ENCODE measurements at regions not wholly inside any gene's neighbourhood (a gene's known extent, or its start where the extent isn't known, plus 50 kb on each side); places are given as distances from the start of the nearest gene placed in this dataset.

DNA sequence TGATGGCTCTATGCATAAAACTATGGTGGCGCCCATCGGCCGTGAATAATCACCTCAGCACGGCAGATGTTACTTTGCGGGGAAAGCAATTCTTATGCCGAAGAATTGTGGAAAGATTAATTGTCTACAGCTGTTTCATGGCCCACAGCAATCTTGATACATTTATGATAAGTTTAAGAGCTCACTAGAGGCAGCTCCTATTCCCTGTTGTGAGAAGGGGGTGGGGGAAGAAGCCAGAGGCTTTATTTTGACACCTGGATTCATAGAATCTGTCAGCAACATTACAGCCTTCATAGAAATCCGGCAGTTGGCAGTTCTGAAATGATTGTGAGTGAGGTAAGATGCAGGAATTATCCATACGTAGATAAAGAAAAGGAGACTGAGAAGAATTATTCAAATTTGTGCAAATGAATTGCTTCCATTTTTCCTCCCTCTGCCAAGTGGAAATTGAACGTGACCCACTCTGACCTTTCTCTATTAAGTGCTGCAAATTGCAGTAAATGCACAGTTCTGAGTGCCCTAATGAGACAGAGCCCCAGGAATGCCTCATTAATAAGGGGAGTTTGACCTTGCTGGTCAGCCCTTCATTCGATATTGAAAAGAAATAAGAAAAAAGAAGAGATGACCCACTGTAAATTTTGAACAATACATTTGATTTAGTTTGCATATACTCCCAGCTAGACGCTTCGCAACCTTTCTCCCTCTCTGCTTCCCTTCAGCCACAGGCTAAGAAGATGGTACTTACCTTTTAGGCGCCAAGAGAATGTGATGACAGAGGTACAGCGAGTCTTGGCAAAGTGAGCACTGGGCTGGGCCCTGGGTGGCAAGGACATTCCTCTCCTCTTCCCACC lies 188.8 kb downstream of the GPAT3 start:
- no peak for DNase-seq (ENCODE audit: low spot score)
- in situ Hi-C loops (cut with HindIII; ENCODE audit: low sequenced_read_pairs) = no loop called here

DNA sequence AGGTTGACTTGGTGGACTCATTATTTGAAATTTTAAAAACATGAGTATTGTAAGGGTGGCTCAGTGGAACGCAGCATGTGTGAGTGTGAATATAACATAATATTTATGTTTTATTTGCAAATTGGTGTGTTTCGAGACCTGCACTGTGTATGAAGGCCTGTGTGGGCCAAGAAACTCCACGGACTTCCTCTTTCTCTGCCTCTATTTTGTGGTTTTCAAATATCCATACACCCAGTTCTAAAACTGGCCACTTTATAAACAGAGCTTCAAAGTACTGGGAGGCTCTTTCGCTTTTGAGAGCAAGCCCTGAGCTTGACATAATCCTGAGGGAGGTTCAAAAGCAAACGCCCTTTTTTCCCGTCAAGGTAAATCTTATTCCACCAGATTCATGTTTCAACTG lies 187.7 kb downstream of the GPAT3 start:
- in situ Hi-C loops (cut with HindIII; ENCODE audit: low sequenced_read_pairs) = no loop called here

DNA sequence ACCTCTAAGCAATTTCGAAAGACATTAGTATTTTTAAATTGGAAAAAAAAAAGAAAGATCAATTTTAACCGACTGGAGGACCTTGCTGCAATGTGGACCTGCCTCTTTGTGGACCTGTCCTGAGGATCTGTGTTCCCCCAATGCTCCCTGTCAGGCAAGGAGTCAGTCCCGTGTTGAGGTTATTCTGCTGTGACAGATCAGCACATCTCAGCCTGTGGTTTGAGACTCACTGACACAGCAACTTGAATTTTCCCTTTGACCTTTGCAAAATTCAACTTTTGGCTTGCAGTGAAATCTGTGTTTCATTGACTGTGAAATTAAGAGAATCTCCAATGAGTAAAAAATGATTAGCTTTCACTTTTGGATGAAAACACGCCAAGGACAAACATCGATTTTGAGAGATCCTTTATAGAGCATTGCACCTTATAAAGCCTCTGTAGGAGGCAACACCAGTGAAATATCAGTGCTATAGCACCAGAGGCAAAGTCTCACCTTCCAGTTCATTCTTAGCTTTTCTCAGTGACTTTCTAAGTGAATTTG lies 186.9 kb downstream of the GPAT3 start:
- in situ Hi-C loops (cut with HindIII; ENCODE audit: low sequenced_read_pairs) = no loop called here
- DNase-seq (ENCODE audit: low spot score) = no peak

More for the DNA sequence above, 187.7 kb downstream of the GPAT3 start:
- no peak for DNase-seq (ENCODE audit: low spot score)

DNA sequence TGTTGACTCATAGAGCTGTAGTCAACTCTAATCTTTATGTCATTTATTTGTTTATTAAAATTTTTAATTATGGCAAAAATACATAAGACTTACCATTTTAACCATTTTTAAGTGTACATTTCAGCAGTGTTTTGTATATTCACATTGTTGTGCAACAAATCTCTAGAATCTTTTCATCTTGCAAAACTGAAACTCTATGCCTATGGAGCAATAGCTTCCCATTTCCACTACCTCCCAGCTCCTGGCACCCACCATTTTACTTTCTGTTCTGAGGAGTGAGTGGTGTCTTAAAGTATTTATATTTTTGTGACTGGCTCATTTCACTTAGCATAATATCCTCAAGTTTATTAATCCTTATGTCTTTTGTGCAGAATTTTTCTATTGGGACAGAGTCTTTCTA lies 181.0 kb downstream of the GPAT3 start:
- in situ Hi-C loops (cut with HindIII; ENCODE audit: low sequenced_read_pairs) = no loop called here
- DNase-seq (ENCODE audit: low spot score) = no peak

DNA sequence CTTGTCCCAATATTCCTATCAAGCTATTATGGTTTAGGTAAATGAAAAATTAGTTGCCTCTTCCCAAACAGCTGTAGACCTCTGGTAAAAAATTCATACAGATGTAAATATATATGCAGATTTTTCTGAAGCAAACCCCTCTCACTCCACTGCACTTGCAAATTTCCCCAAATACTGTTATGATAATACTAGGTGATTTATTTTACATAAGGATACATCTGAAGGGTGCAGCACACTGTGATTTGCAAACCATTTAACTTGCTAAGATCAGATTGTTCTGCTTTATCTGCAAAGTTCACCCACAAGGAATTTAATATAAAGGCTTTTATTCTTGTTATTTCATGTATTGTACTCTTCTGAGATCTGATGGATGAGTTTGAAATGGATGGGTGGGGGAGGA lies 177.0 kb downstream of the GPAT3 start:
- no peak for DNase-seq (ENCODE audit: low spot score)
- in situ Hi-C loops (cut with HindIII; ENCODE audit: low sequenced_read_pairs) = no loop called here

DNA sequence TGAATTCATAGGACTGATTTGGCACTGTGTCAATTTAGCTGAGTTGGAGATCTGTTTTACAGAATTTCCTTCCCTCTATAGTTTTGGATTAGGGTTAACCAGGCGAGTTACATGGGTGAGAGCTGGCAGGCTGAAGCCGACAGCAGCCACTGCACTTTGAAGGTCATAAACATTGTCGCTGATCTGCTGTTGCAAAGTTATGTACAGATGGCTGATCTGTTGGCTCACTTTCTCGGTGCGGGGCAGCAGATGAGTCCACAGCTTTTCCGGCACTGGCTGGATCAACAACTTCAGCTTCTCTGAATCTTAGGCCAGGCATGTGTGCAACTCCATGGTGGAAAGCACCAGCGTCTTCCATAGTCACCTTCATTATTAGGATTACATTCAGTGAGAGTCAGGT lies 173.7 kb downstream of the GPAT3 start:
- DNase-seq (ENCODE audit: low spot score) = no peak

DNA sequence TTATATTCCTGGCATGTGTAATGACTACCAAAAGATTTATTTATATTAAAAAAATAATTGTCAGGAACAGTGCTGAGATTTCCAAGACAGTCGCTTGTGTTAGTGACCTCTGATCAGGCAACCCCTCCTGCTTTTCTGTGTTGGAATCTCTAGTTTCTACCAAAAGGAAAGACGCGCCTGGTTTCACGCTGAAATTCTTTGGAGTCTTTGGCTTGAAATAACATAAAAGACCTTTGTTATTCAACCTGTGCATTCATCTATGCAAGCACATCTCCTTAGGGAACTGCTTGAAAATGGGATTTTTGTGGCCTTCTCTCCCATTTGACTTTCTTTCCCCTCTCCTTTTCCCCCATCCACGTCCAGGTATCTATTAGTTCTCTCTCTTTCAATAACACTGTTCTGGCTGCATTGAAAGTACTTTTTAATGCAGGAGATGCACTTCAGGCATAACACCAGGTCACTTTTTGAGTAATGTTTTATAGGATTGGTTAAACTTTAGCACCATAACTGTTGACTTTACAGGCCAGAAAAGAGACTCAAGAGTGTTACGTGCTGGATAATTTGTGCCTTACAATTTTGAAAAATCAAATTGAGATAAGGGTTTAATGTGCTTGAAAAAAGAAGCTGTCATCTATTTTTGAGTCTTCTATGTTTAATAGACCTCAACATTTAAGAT lies 172.7 kb downstream of the GPAT3 start:
- in situ Hi-C loops (cut with HindIII; ENCODE audit: low sequenced_read_pairs) = no loop called here
- DNase-seq (ENCODE audit: low spot score) = no peak

More for the DNA sequence above, 173.7 kb downstream of the GPAT3 start:
- in situ Hi-C loops (cut with HindIII; ENCODE audit: low sequenced_read_pairs) = no loop called here

DNA sequence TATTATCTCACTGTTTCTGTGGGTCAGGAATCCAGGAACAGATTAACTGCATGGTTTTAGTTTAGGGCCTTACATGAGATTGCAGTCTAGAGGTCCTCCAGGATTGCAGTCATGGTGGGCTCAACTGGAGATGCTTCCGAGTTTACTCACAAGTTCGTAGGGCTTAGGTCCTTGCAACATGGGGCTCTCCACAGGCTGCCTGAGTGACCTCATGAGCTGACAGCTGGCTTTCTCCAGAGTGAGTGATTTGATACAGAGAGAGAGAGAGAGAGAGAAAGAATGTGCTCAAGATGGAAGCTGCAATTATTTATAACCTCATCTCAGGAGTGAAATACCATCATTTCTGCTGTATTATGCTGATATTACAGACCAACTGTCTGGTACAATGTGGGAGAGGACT lies 168.9 kb downstream of the GPAT3 start:
- in situ Hi-C loops (cut with HindIII; ENCODE audit: low sequenced_read_pairs) = no loop called here
- DNase-seq (ENCODE audit: low spot score) = no peak

DNA sequence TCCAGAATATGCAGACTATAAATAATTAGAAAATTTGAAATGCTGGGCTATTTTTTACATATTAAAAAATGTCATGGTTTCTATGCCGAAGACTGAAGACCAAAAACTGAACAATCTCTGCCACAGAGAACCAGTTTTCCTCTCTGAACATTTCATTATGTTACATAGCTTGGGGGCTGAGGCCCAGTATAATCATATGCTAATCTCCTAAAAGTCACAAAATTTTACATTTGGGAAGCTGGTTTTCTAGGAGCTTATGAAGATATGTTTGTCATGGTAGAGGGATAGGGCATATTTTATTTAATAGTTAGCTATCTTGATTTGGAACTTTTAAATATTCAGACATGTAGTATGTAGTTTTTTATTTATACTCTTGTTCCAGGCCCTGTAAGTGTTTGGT lies 167.8 kb downstream of the GPAT3 start:
- no peak for DNase-seq (ENCODE audit: low spot score)
- in situ Hi-C loops (cut with HindIII; ENCODE audit: low sequenced_read_pairs) = no loop called here

DNA sequence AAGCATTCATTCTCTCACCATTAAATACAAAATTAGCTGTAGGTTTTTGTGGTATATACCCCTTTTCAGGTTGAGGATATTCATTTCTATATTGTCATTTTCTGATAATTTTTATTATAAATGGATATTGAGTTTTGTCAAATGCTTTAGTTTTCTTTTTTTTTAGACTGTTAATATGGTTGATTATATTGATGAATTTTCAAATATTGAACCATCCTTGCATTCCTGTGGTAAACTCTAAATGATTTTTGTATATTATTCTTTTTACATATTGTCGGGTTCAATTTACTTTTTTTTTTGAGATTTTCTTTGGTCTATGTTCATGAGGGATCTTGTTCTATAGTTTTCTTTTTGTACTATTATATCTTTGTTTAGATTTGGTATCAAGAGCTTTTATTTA lies 165.1 kb downstream of the GPAT3 start:
- in situ Hi-C loops (cut with HindIII; ENCODE audit: low sequenced_read_pairs) = no loop called here
- no peak for DNase-seq (ENCODE audit: low spot score)

DNA sequence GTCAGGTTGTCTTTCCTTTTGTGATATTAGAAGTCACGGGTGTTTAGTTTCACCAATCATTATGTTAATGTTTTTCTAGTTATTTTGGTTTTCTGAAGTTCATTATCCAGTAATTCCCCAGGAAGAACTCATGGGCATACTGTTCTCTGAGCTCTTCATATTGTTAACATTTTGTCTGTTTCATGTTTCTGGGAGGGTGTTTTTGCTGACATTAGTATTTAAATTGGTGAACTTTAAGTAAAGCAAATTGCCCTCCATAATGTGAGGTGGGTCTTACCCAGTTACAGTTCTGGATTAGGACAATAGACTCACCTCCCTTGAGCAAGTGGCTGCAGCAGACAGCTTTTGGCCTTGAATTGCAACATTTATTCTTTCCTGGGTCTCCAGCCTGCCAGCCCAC lies 163.4 kb downstream of the GPAT3 start:
- in situ Hi-C loops (cut with HindIII; ENCODE audit: low sequenced_read_pairs) = no loop called here

DNA sequence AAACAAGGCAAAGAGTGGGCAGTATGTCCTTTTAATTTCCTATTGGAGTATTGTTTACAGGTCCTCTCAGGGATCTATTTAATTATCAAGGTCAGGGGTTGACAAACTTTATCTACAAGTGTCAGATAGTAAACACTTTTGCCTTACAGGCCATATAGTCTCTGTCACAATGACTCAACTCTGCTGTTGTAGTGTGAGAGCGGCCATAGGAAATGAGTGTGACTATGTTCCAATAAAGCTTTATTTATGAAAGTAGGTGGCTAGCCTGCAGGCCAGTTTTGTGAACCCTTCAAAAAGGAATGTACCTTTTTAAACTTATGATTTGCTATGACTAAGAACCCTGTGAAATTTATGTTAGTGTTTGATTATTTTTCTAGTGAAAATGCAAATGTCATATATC lies 156.1 kb downstream of the GPAT3 start:
- in situ Hi-C loops (cut with HindIII; ENCODE audit: low sequenced_read_pairs) = no loop called here
- no peak for DNase-seq (ENCODE audit: low spot score)

More for the DNA sequence above, 163.4 kb downstream of the GPAT3 start:
- DNase-seq (ENCODE audit: low spot score) = no peak

DNA sequence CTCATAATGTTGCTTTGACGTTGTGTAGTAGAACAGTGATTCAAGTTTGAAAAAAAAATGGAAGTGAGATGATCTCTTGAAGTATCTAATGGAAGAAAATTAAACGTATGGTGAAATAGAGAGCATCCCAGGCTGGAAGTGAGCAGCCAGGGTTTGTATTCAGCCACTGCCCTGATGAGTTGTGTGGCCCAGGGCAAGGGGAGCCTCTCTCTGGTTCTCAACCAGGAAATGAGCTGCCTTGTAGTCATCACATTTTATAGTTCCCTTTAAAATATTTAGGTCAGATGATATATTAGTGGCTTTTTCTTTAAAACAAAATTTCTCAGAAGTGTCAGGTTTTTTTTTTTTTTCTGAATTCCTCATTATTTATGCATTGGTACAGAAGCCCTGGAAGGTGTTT lies 150.3 kb downstream of the GPAT3 start:
- DNase-seq (ENCODE audit: low spot score) = no peak

DNA sequence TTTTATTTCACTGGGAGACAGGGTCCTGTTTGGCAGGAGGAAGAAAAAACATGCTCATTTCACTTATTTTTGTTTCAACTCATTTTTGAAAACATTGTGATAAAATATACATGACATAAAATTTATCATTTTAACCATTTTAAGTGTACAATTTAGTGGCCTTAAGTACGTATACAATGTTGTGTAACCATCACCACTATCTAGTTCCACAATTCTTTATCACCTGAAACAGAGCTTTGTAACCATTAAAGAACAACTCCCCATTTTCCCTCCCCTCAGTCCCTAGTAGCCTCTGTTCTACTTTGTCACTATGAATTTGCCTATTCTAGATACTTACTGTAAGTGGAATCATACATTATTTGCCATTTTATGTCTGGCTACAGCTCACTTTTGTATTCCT lies 143.8 kb downstream of the GPAT3 start:
- in situ Hi-C loops (cut with HindIII; ENCODE audit: low sequenced_read_pairs) = no loop called here
- DNase-seq (ENCODE audit: low spot score) = no peak

More for the DNA sequence above, 150.3 kb downstream of the GPAT3 start:
- in situ Hi-C loops (cut with HindIII; ENCODE audit: low sequenced_read_pairs) = no loop called here

DNA sequence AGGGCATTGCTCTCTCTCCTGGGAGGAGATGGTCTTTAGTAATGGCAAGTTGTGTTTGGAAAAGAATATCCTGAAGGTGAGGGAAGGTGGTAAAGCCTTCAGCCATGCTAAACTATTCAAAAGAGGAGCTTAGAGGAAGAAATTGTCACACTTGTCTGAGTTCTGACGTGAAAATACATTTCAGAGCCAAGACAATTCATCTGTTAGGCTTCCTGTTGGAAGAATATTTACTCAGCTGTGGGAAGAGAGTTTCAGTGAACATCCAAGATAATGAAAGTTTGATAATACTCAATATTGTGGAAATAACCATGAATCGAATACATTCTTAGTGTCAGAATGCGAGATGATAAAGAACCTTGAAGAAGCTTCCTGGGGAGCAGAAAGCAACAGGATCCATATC lies 143.3 kb downstream of the GPAT3 start:
- in situ Hi-C loops (cut with HindIII; ENCODE audit: low sequenced_read_pairs) = no loop called here
- DNase-seq (ENCODE audit: low spot score) = no peak

DNA sequence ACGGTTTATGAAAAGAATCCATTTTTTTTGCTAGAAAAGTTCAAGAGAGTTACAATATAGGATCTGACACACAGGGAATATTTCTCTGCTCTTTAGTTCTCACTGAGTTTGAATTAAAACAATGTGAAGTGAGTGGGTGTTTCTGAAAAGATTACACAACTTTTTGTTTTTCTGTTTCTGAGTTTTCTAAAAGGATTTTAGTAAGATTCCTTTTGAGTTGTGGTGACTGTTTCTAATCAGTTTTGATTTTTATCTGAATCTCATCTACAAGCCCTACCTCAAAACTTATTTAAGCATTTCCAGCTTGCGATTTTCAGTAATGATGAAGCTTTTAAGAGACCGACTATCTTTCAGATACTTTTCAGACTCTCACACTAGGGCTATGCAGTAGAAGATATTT lies 141.7 kb downstream of the GPAT3 start:
- in situ Hi-C loops (cut with HindIII; ENCODE audit: low sequenced_read_pairs) = no loop called here
- no peak for DNase-seq (ENCODE audit: low spot score)

DNA sequence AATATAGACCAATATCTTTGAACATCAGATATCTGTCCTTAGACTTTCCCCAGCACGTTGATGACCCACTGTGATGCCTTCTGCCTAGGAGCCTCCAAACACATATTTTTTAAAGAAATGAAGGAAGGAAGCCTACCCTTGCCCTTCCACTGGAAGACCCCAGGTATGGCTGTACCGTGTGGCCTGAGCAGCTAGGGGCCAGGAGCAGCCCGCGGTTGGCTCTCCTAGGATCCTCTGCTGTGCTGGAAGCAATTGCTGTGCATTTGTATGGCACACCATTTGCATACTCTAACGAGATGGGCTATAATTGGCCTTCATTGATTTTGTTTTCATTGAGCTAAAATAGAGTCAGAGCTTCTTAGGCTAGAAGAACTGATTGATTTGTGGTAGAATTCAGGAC lies 128.8 kb downstream of the GPAT3 start:
- DNase-seq (ENCODE audit: low spot score) = no peak
- in situ Hi-C loops (cut with HindIII; ENCODE audit: low sequenced_read_pairs) = no loop called here

DNA sequence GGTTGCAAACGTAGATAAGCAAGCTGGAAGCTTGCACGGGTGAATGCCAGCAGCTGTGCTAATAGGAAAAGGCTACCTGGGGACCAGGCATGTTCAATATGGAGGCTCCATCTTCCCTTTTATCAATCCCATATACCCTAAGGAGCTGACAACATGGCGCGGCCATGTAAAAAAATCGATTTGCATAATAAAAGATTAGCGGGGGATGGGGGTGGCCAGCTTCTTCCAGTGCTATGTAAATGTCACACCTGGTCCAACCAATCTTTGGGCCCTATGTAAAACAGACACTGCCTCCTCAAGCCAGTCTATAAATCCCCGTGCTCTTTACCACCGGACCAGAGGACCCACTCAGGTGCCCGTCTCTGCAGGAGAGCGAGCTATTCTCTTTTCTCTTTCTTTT lies 128.2 kb downstream of the GPAT3 start:
- in situ Hi-C loops (cut with HindIII; ENCODE audit: low sequenced_read_pairs) = no loop called here
- DNase-seq (ENCODE audit: low spot score) = no peak

DNA sequence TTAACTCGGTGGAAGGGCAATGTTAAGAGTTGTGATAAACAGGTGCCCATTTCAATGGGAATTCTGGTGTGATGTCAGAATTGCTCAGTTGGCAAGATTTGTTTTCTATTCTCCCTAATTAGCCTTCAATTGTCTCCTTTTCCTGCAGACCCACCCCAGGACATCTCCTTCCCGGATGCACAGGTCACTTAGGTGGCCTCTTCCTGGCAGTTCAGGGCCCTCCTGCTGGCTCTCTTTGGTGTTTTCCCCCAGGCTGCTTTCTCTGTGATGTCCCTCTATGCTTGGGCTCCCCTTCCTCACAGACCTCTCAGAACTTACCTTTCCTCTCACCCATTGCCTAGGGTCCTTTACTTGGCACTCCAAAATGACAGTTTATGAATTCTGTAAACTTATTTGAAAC lies 126.3 kb downstream of the GPAT3 start:
- DNase-seq (ENCODE audit: low spot score) = no peak
- in situ Hi-C loops (cut with HindIII; ENCODE audit: low sequenced_read_pairs) = no loop called here

DNA sequence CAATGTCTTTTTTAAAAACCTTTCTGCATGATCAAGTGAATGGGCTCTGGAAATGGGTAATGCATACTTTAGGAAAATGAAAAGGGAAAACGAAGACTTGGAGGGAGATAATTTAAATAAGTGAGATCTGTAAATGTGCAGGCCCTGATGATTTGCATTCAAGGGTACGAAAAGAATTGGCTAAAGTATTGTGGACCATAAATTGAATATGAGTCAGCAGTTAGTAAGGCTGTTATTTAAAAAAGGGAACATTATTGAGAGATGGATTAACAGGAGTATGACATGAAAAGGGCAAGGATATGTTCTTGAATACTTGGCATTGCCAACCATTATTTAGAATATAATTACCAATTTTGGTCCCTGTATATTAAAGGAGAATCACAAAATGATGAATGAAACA lies 125.5 kb downstream of the GPAT3 start:
- no peak for DNase-seq (ENCODE audit: low spot score)

DNA sequence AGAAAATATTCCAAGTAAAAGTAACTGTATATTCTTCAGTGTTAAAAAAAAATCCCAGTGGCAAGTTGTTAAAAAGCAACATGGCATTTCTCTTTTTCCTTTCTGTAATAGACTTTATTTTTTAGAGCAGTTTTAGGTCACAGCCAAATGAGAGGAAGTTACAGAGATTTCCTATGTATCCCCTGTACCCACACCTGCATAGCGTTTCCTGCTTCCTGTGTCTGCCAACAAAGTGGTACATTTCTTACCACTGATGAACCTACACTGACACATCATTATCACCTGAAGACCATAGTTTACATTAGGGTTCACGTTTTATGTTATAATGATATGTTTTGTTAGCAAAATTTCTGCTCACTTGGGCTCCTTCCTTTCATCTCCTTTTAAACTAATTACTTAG lies 124.7 kb downstream of the GPAT3 start:
- in situ Hi-C loops (cut with HindIII; ENCODE audit: low sequenced_read_pairs) = no loop called here
- no peak for DNase-seq (ENCODE audit: low spot score)

More for the DNA sequence above, 125.5 kb downstream of the GPAT3 start:
- in situ Hi-C loops (cut with HindIII; ENCODE audit: low sequenced_read_pairs) = no loop called here

All from G401 (cell line).